Mesenchymal stem cell (in vitro differentiated cells and primary cell): ENCODE measurements at regions not wholly inside any gene's neighbourhood (a gene's known extent, or its start where the extent isn't known, plus 50 kb on each side); places are given as distances from the start of the nearest gene placed in this dataset.

Experiments used
- DNase-seq: peaks from one replicate; pipeline ENCODE4 v3.0.0-alpha.2; 2013
- H2AFZ ChIP-seq: one replicate; pipeline ENCODE4 v1.6.1; 2013; ENCODE audit warnings: low read depth, mild to moderate bottlenecking, control low read depth, inconsistent platforms, low read length, moderate library complexity
- H2AK5ac ChIP-seq: 2 replicates; pipeline ENCODE4 v1.6.1; 2013; ENCODE audit warnings: low read length, moderate library complexity, mild to moderate bottlenecking, inconsistent platforms; ENCODE audit not compliant: severe bottlenecking
- H2BK120ac ChIP-seq: one replicate; pipeline ENCODE4 v1.6.1; 2013; ENCODE audit warnings: low read depth, mild to moderate bottlenecking, inconsistent platforms, low read length, moderate library complexity
- H2BK12ac ChIP-seq, 2 experiments: one replicate each; pipeline ENCODE4 v1.6.1; 2013; ENCODE audit warnings: inconsistent platforms in 2 of 2, low read length in 2 of 2, mild to moderate bottlenecking in 2 of 2, moderate library complexity in 2 of 2, control low read depth in 1 of 2
- H2BK15ac ChIP-seq: one replicate; pipeline ENCODE4 v1.6.1; 2013; ENCODE audit warnings: mild to moderate bottlenecking, low read depth, inconsistent platforms; ENCODE audit not compliant: poor library complexity, severe bottlenecking
- H2BK5ac ChIP-seq: 2 replicates; pipeline ENCODE4 v1.6.1; 2013; ENCODE audit warnings: low read depth, mild to moderate bottlenecking, low read length, control low read depth, inconsistent platforms; ENCODE audit not compliant: poor library complexity, severe bottlenecking
- H3K14ac ChIP-seq, 2 experiments: one replicate each; pipeline ENCODE4 v1.6.1; 2013; ENCODE audit warnings: inconsistent platforms in 2 of 2, low read length in 2 of 2, control low read depth in 1 of 2, mild to moderate bottlenecking in 1 of 2, moderate library complexity in 1 of 2
- H3K18ac ChIP-seq, 2 experiments: one replicate each; pipeline ENCODE4 v1.6.1; 2013; ENCODE audit warnings: inconsistent platforms in 2 of 2, low read length in 2 of 2, control low read depth in 1 of 2, low read depth in 1 of 2, mild to moderate bottlenecking in 1 of 2
- H3K23ac ChIP-seq, 2 experiments: one replicate each; pipeline ENCODE4 v1.6.1; 2013; ENCODE audit warnings: inconsistent platforms in 2 of 2, low read length in 2 of 2, mild to moderate bottlenecking in 2 of 2, moderate library complexity in 2 of 2, control low read depth in 1 of 2
- H3K27ac ChIP-seq: 2 replicates; pipeline ENCODE4 v1.5.1; 2013; ENCODE audit warnings: mild to moderate bottlenecking, moderate library complexity, low read length, control low read depth, inconsistent platforms; ENCODE audit not compliant: poor library complexity, severe bottlenecking
- H3K27me3 ChIP-seq, 2 experiments: 2 replicates each; pipeline versions ENCODE4 v1.6.1 to v1.7.0; 2013; ENCODE audit warnings: low read length in 2 of 2, mild to moderate bottlenecking in 2 of 2, moderate library complexity in 2 of 2, control low read depth in 1 of 2, inconsistent platforms in 1 of 2; ENCODE audit not compliant: control insufficient read depth in 1 of 2, insufficient read depth in 1 of 2
- H3K36me3 ChIP-seq, 2 experiments: 2 replicates each; pipeline versions ENCODE4 v1.6.1 to v1.7.0; 2013; ENCODE audit warnings: low read length in 2 of 2, control low read depth in 1 of 2, inconsistent platforms in 1 of 2, low read depth in 1 of 2, mild to moderate bottlenecking in 1 of 2; ENCODE audit not compliant: insufficient read depth in 2 of 2, control insufficient read depth in 1 of 2
- H3K4ac ChIP-seq, 2 experiments: one replicate each; pipeline ENCODE4 v1.6.1; 2013; ENCODE audit warnings: inconsistent platforms in 2 of 2, low read length in 2 of 2, mild to moderate bottlenecking in 2 of 2, moderate library complexity in 2 of 2, control low read depth in 1 of 2, low read depth in 1 of 2
- H3K4me1 ChIP-seq: 2 replicates; pipeline ENCODE4 v1.6.1; 2013; ENCODE audit warnings: low read depth, low read length, control low read depth; ENCODE audit not compliant: control insufficient read depth, insufficient read depth
- H3K4me2 ChIP-seq: 2 replicates; pipeline ENCODE4 v1.6.1; 2013; ENCODE audit warnings: low read length, mild to moderate bottlenecking, inconsistent platforms; ENCODE audit not compliant: poor library complexity, severe bottlenecking
- H3K4me3 ChIP-seq, 2 experiments: 2 replicates each; pipeline versions ENCODE4 v1.5.1 to v1.7.0; 2013; ENCODE audit warnings: low read length in 2 of 2, mild to moderate bottlenecking in 2 of 2, control low read depth in 1 of 2, low read depth in 1 of 2; ENCODE audit not compliant: insufficient read depth in 1 of 2
- H3K79me1 ChIP-seq: replicated peaks from 2 replicates; pipeline ENCODE4 v1.6.1; 2013; ENCODE audit warnings: mild to moderate bottlenecking, control low read depth, low read length, inconsistent platforms; ENCODE audit not compliant: poor library complexity, severe bottlenecking
- H3K9ac ChIP-seq: 2 replicates; pipeline ENCODE4 v1.7.0; 2013; ENCODE audit warnings: mild to moderate bottlenecking, low read length, moderate library complexity
- H3K9me3 ChIP-seq: 2 replicates; pipeline ENCODE4 v1.7.0; 2013; ENCODE audit warnings: mild to moderate bottlenecking, low read length; ENCODE audit not compliant: control insufficient read depth
- H4K8ac ChIP-seq: one replicate; pipeline ENCODE4 v1.6.1; 2013; ENCODE audit warnings: inconsistent platforms, mild to moderate bottlenecking, low read length, moderate library complexity
- H4K91ac ChIP-seq: one replicate; pipeline ENCODE4 v1.6.1; 2013; ENCODE audit warnings: mild to moderate bottlenecking, low read length, inconsistent platforms
- WGBS: methylation state at CpG from one replicate; pipeline ENCODE4 v1.1.7; 2013; ENCODE audit warnings: mixed read lengths; 5-methylcytosine and 5-hydroxymethylcytosine counted together

DNA sequence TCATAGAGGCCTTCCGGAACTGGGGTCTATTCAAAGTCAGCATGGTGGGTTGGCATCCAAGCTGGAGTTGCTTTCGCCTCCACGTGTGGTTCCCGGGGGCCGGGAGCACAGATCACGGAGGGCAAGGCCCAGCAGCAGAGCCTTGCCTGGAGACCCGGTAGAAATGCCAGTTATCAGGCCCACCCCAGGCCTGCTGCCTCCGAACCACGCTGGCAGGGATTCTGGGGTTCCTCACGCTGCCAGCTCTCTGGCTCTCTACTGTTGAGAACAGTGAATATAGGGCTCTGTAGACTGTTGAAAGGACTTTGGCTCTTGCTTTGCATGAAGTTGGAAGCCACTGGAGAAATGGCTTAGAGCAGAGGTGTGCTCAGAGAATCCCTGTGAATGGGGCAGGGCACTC is 127.5 kb downstream of the RIPK4 start:
- Histone ChIP-seq H3K9ac (no peak overlapping the region), H2BK120ac (no peak overlapping the region), H3K9me3 (peaks cover 8% of the 10 kb centered on the region), H2AK5ac (no peak overlapping the region), H4K91ac (no peak overlapping the region), H2AFZ (no peak overlapping the region), H2BK5ac (no peak overlapping the region), H3K4ac (no peak overlapping the region), H3K27me3 (peaks cover 0 to 3% of the 10 kb centered on the region in 2 experiments), H4K8ac (no peak overlapping the region), H3K23ac (no peak overlapping the region), H3K14ac (no peak overlapping the region), H3K18ac (no peak overlapping the region), H3K79me1 (no peaks in the 10 kb centered on the region), H2BK12ac (no peak overlapping the region), H2BK15ac (no peak overlapping the region), H3K4me1 (peaks cover 9% of the 10 kb centered on the region), H3K36me3 (no peaks in the 10 kb centered on the region), H3K4me3 (no peak overlapping the region), H3K4me2 (no peak overlapping the region), H3K27ac (no peak overlapping the region)
- DNase-seq = no peak
- WGBS = 92% methylated on average over 10 of the region's 10 CpGs

DNA sequence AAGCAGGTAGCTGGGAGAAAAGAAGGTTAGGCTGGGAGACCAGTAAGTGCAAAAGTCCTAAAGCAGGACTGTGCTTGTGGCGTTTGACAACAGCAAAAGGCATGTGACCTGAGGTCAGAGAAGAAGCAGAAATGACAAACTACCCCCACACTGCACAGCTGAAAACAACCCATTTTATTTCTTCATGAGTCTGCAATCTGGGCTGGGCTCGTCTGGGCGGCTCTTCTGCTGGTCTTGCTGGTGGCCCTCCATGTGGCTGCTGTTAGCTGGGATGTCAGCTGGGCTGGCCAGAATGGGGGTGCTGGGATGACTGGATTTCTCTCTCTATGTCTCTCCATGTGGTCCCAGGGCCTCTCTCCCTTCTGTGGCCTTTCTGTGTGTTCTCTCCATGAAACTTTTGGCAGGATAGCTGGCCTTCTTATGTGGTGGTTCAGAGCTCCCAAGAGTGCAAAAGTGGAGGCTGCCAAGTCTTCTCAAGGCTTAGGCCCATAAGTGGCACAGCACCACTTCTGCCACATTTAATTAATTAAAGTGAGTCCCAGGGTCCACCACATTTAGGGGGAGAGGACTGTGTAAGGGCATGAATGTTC is 128.6 kb downstream of the RIPK4 start:
- H2BK120ac ChIP-seq = no peak overlapping the region
- H2AK5ac ChIP-seq = no peak overlapping the region
- no peak overlapping the region for H3K4me3 ChIP-seq
- no peaks in the 10 kb centered on the region for H3K36me3 ChIP-seq
- H3K4me2 ChIP-seq = no peak overlapping the region
- H3K9me3 ChIP-seq = peaks cover 8% of the 10 kb centered on the region
- peaks cover 9% of the 10 kb centered on the region for H3K4me1 ChIP-seq
- H3K79me1 ChIP-seq = no peaks in the 10 kb centered on the region
- peaks cover 0 to 3% of the 10 kb centered on the region in 2 experiments for H3K27me3 ChIP-seq
- WGBS = 51% methylated on average over 3 of the region's 3 CpGs
- H4K91ac ChIP-seq = no peak overlapping the region
- H3K9ac ChIP-seq = no peak overlapping the region
- H2AFZ ChIP-seq = no peak overlapping the region
- no peak overlapping the region for H3K23ac ChIP-seq
- H3K27ac ChIP-seq = no peak overlapping the region
- no peak for DNase-seq
- no peak overlapping the region for H2BK5ac ChIP-seq
- H3K14ac ChIP-seq = no peak overlapping the region
- no peak overlapping the region for H3K18ac ChIP-seq
- no peak overlapping the region for H4K8ac ChIP-seq
- H2BK15ac ChIP-seq = no peak overlapping the region
- no peak overlapping the region for H2BK12ac ChIP-seq
- no peak overlapping the region for H3K4ac ChIP-seq

DNA sequence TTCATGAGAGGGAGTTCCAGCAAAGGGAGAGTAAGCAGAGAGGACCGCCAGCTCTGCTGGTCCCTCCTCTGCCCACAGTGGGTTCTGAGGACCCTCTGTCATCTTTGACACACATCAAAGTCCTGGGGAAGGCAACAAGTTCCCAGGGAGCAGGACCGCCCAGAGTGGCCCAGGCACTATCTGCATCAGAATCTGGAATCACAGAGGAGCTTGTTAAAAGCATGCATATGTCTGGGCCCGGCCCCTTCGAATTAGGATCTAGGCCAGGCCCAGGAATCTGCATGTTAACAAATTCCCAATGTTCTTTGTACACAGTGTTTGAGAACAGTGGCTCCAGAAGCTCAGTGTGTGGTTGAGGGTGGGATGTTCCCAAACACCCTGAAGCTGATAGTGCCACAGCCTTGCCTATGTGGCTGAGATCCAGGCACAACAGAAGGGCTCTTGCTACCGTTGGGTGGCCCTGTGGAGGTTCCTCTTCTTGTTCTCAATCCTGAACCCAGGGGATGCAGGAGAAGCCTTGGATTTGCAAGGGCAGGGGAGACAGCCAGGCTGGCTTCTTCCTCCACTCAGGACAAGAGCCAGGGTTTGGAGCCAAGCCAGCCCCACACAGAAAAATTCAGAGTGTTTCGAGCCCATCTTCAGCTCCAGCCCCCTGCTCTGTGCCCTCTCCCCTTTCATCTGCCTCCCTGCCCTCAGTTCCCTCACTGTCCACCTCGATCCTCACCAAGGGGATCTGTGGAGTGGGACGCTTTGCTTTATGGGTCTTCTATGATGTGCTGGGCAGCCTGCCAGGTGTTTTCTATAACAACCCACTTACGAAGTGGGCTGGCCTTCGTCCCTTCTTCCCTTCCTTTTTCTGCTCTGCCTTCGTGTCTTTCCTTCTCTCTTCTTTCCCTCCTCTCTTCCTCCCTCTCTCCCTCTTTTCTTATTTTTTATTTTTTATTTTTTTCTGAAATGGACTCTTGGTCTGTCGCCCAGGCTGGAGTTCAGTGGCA is 129.0 kb upstream of the TMPRSS2 start:
- H2AK5ac ChIP-seq = no peak overlapping the region
- H3K9ac ChIP-seq = no peak overlapping the region
- WGBS = 79% methylated on average over 12 of the region's 12 CpGs
- no peak overlapping the region for H4K91ac ChIP-seq
- H2BK120ac ChIP-seq = no peak overlapping the region
- no peak overlapping the region for H3K4me2 ChIP-seq
- no peak overlapping the region for H4K8ac ChIP-seq
- H3K36me3 ChIP-seq = no peaks in the 10 kb centered on the region
- peaks cover 11% of the 10 kb centered on the region for H3K4me1 ChIP-seq
- no peak overlapping the region for H2AFZ ChIP-seq
- no peak overlapping the region for H3K23ac ChIP-seq
- DNase-seq = no peak
- no peak overlapping the region for H3K27ac ChIP-seq
- H3K14ac ChIP-seq = no peak overlapping the region
- peaks cover 8% of the 10 kb centered on the region for H3K9me3 ChIP-seq
- H2BK12ac ChIP-seq = no peak overlapping the region
- no peak overlapping the region for H3K4me3 ChIP-seq
- no peak overlapping the region for H3K18ac ChIP-seq
- no peak overlapping the region for H2BK5ac ChIP-seq
- no peaks in the 10 kb centered on the region for H3K79me1 ChIP-seq
- no peak overlapping the region for H2BK15ac ChIP-seq
- H3K27me3 ChIP-seq = peaks cover 0 to 3% of the 10 kb centered on the region in 2 experiments
- no peak overlapping the region for H3K4ac ChIP-seq

DNA sequence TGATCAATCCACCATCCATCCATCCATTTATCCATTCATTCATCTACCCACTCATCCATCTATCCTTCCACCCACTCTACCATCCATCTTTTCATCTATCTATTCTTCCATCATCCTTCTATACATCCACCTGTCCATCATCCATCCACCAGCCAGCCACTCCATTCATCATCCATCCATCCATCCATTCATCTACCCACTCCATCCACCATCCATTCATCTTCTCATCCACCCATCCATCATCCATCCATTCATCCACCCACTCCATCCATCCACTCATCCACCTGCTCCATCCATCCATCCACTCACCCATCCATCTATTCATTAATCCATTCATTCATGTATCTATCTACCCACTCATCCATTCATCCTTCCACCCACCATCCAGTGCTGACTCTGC is 127.9 kb upstream of the TMPRSS2 start:
- Histone ChIP-seq H3K27ac (no peak overlapping the region), H3K4me1 (peaks cover 13% of the 10 kb centered on the region), H4K8ac (no peak overlapping the region), H3K27me3 (peaks cover 0 to 3% of the 10 kb centered on the region in 2 experiments), H2BK5ac (no peak overlapping the region), H3K4me3 (no peak overlapping the region), H2AFZ (no peak overlapping the region), H3K18ac (no peak overlapping the region), H3K4ac (no peak overlapping the region), H4K91ac (no peak overlapping the region), H3K9ac (no peak overlapping the region), H2BK15ac (no peak overlapping the region), H3K14ac (no peak overlapping the region), H3K23ac (no peak overlapping the region), H2AK5ac (no peak overlapping the region), H2BK120ac (no peak overlapping the region), H3K4me2 (no peak overlapping the region), H3K79me1 (no peaks in the 10 kb centered on the region), H3K36me3 (no peaks in the 10 kb centered on the region), H2BK12ac (no peak overlapping the region), H3K9me3 (peaks cover 8% of the 10 kb centered on the region)
- DNase-seq = no peak
